Ishikawa (cell line): ENCODE measurements at regions not wholly inside any gene's neighbourhood (a gene's known extent, or its start where the extent isn't known, plus 50 kb on each side); places are given as distances from the start of the nearest gene placed in this dataset.

Experiments used
- CEBPB ChIP-seq: IDR thresholded peaks from 2 replicates; pipeline ENCODE4 v1.6.1; 2012
- CREB1 ChIP-seq: IDR thresholded peaks from 2 replicates; pipeline ENCODE4 v1.6.1; 2012; ENCODE audit warnings: low read depth
- EGR1 ChIP-seq: IDR thresholded peaks from 2 replicates; pipeline ENCODE4 v1.6.1; 2012
- EP300 ChIP-seq: IDR thresholded peaks from 2 replicates; pipeline ENCODE4 v1.6.1; 2012; ENCODE audit warnings: borderline replicate concordance
- NFIC ChIP-seq: IDR thresholded peaks from 2 replicates; pipeline ENCODE4 v1.6.1; 2012
- RAD21 ChIP-seq: IDR thresholded peaks from 2 replicates; pipeline ENCODE4 v1.6.1; 2012; ENCODE audit warnings: low read depth
- TAF1 ChIP-seq: IDR thresholded peaks from 2 replicates; pipeline ENCODE4 v1.6.1; 2012; ENCODE audit warnings: low read depth, mild to moderate bottlenecking
- TEAD4 ChIP-seq: IDR thresholded peaks from 2 replicates; pipeline ENCODE4 v1.6.1; 2012
- YY1 ChIP-seq: IDR thresholded peaks from 2 replicates; pipeline ENCODE4 v1.6.1; 2012; ENCODE audit warnings: low read depth
- ZBTB7A ChIP-seq: IDR thresholded peaks from 2 replicates; pipeline ENCODE4 v1.6.1; 2012; ENCODE audit warnings: low read depth
- TF ChIP-seq, protein P1 (sequence below): IDR thresholded peaks from 2 replicates; pipeline ENCODE4 v1.6.1; 2012; ENCODE audit warnings: low read depth, mild to moderate bottlenecking
- TF ChIP-seq, protein P2 (sequence below): IDR thresholded peaks from 2 replicates; pipeline ENCODE4 v1.6.1; 2012
- TF ChIP-seq, protein P3 (sequence below): IDR thresholded peaks from 2 replicates; pipeline ENCODE4 v1.6.1; 2012

DNA sequence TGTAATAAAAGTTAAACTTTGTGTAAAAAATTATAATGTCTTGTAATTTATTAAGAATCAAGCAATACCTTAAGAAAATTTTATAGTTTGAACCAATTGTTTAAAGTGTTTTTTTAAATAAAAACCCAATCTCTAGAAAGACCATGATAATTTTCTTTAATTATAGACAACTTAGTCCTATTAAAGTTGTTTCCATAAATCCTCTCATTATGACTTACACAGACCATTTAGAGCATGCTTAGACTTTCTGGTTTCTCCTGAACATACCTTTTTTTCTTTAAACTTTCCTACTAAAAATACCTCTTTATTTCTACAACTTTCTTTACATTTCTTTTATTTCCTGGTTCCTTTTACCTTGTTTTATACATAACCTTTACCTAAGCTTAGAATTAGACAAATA is 837.4 kb downstream of the PCDH19 start:
- TF ChIP-seq, protein P1, sequence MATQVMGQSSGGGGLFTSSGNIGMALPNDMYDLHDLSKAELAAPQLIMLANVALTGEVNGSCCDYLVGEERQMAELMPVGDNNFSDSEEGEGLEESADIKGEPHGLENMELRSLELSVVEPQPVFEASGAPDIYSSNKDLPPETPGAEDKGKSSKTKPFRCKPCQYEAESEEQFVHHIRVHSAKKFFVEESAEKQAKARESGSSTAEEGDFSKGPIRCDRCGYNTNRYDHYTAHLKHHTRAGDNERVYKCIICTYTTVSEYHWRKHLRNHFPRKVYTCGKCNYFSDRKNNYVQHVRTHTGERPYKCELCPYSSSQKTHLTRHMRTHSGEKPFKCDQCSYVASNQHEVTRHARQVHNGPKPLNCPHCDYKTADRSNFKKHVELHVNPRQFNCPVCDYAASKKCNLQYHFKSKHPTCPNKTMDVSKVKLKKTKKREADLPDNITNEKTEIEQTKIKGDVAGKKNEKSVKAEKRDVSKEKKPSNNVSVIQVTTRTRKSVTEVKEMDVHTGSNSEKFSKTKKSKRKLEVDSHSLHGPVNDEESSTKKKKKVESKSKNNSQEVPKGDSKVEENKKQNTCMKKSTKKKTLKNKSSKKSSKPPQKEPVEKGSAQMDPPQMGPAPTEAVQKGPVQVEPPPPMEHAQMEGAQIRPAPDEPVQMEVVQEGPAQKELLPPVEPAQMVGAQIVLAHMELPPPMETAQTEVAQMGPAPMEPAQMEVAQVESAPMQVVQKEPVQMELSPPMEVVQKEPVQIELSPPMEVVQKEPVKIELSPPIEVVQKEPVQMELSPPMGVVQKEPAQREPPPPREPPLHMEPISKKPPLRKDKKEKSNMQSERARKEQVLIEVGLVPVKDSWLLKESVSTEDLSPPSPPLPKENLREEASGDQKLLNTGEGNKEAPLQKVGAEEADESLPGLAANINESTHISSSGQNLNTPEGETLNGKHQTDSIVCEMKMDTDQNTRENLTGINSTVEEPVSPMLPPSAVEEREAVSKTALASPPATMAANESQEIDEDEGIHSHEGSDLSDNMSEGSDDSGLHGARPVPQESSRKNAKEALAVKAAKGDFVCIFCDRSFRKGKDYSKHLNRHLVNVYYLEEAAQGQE: no peak
- TF ChIP-seq, protein P2, sequence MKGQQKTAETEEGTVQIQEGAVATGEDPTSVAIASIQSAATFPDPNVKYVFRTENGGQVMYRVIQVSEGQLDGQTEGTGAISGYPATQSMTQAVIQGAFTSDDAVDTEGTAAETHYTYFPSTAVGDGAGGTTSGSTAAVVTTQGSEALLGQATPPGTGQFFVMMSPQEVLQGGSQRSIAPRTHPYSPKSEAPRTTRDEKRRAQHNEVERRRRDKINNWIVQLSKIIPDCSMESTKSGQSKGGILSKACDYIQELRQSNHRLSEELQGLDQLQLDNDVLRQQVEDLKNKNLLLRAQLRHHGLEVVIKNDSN: no peak
- TF ChIP-seq RAD21: no peak
- TF ChIP-seq, protein P3, sequence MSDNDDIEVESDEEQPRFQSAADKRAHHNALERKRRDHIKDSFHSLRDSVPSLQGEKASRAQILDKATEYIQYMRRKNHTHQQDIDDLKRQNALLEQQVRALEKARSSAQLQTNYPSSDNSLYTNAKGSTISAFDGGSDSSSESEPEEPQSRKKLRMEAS: no peak
- TF ChIP-seq TAF1: no peak
- no peak for TF ChIP-seq CREB1
- TF ChIP-seq EGR1: no peak
- no peak for TF ChIP-seq CEBPB
- no peak for TF ChIP-seq EP300
- TF ChIP-seq ZBTB7A: no peak
- no peak for TF ChIP-seq YY1
- no peak for TF ChIP-seq TEAD4
- TF ChIP-seq NFIC: no peak
